HUES64 (cell line): ENCODE measurements at regions not wholly inside any gene's neighbourhood (a gene's known extent, or its start where the extent isn't known, plus 50 kb on each side); places are given as distances from the start of the nearest gene placed in this dataset.

ENCODE experiments used
- H3K27ac ChIP-seq: 2 replicates; pipeline ENCODE4 v1.7.0; 2013; ENCODE audit warnings: low read depth, low read length, inconsistent platforms
- H3K27me3 ChIP-seq: 2 replicates; pipeline ENCODE4 v1.6.1; 2013; ENCODE audit warnings: mild to moderate bottlenecking, low read length; ENCODE audit not compliant: insufficient read depth
- H3K36me3 ChIP-seq: 2 replicates; pipeline ENCODE4 v1.6.1; 2013; ENCODE audit warnings: mild to moderate bottlenecking, low read length; ENCODE audit not compliant: insufficient read depth
- H3K4me1 ChIP-seq: 2 replicates; pipeline ENCODE4 v1.6.1; 2013; ENCODE audit warnings: mild to moderate bottlenecking, low read length, moderate library complexity; ENCODE audit not compliant: insufficient read depth
- H3K4me3 ChIP-seq: 2 replicates; pipeline ENCODE4 v1.5.1; 2013; ENCODE audit warnings: mild to moderate bottlenecking, low read length, moderate library complexity
- H3K9ac ChIP-seq: 2 replicates; pipeline ENCODE4 v1.6.1; 2013; ENCODE audit warnings: mild to moderate bottlenecking, low read depth, low read length
- H3K9me3 ChIP-seq: 2 replicates; pipeline ENCODE4 v1.6.1; 2013; ENCODE audit warnings: low read depth, low read length; ENCODE audit not compliant: insufficient read depth
- WGBS: fragments of 150-250, 120-280 bp; methylation state at CpG from one replicate; pipeline ENCODE4 v1.1.7; 2013; ENCODE audit warnings: missing lambda C conversion rate; 5-methylcytosine and 5-hydroxymethylcytosine counted together

- H3K4me3 ChIP-seq = no peak overlapping the region
- no peaks in the 10 kb centered on the region for H3K27me3 ChIP-seq
- no peaks in the 10 kb centered on the region for H3K36me3 ChIP-seq
- H3K4me1 ChIP-seq = peaks cover 6% of the 10 kb centered on the region
- H3K27ac ChIP-seq = no peak overlapping the region
- no peaks in the 10 kb centered on the region for H3K9me3 ChIP-seq
- H3K9ac ChIP-seq = no peak overlapping the region
Measured at GRCh38 chr1:164086832-164087231, 472.2 kb upstream of the PBX1 start.

GRCh38 chr1:164087906-164088453 lies 471.0 kb upstream of the PBX1 start:
- no peak overlapping the region for H3K9ac ChIP-seq
- no peaks in the 10 kb centered on the region for H3K27me3 ChIP-seq
- no peaks in the 10 kb centered on the region for H3K36me3 ChIP-seq
- WGBS = 87% methylated on average over 6 of the region's 6 CpGs
- no peak overlapping the region for H3K4me3 ChIP-seq
- H3K4me1 ChIP-seq = peaks cover 6% of the 10 kb centered on the region
- peaks cover 5% of the 10 kb centered on the region for H3K9me3 ChIP-seq
- no peak overlapping the region for H3K27ac ChIP-seq

GRCh38 chr1:164092603-164093353 lies 466.2 kb upstream of the PBX1 start:
- Histone ChIP-seq H3K4me3 (no peak overlapping the region), H3K9ac (no peak overlapping the region), H3K27ac (no peak overlapping the region), H3K36me3 (no peaks in the 10 kb centered on the region), H3K9me3 (peaks cover 19% of the 10 kb centered on the region), H3K4me1 (no peaks in the 10 kb centered on the region), H3K27me3 (no peaks in the 10 kb centered on the region)
- 94% methylated on average over 4 of the region's 4 CpGs for WGBS

GRCh38 chr1:164093543-164093942 lies 465.4 kb upstream of the PBX1 start:
- no peak overlapping the region for H3K4me3 ChIP-seq
- no peaks in the 10 kb centered on the region for H3K27me3 ChIP-seq
- H3K4me1 ChIP-seq = no peaks in the 10 kb centered on the region
- 94% methylated on average over 2 of the region's 2 CpGs for WGBS
- H3K36me3 ChIP-seq = no peaks in the 10 kb centered on the region
- H3K9ac ChIP-seq = no peak overlapping the region
- H3K27ac ChIP-seq = no peak overlapping the region
- H3K9me3 ChIP-seq = peaks cover 19% of the 10 kb centered on the region

GRCh38 chr1:164101802-164102201 lies 457.2 kb upstream of the PBX1 start:
- no peaks in the 10 kb centered on the region for H3K36me3 ChIP-seq
- no peak overlapping the region for H3K9ac ChIP-seq

GRCh38 chr1:164131949-164132348 lies 427.0 kb upstream of the PBX1 start:
- Histone ChIP-seq H3K27ac (no peak overlapping the region), H3K27me3 (no peaks in the 10 kb centered on the region)
- 100% methylated on average over 1 of the region's 1 CpG for WGBS

More at GRCh38 chr1:164101802-164102201, 457.2 kb upstream of the PBX1 start:
- no peaks in the 10 kb centered on the region for H3K9me3 ChIP-seq
- H3K27ac ChIP-seq = no peak overlapping the region
- no peak overlapping the region for H3K4me3 ChIP-seq
- 94% methylated on average over 2 of the region's 2 CpGs for WGBS
- H3K27me3 ChIP-seq = no peaks in the 10 kb centered on the region
- no peaks in the 10 kb centered on the region for H3K4me1 ChIP-seq

GRCh38 chr1:164137273-164137925 lies 421.6 kb upstream of the PBX1 start:
- no peak overlapping the region for H3K9ac ChIP-seq
- H3K9me3 ChIP-seq = no peaks in the 10 kb centered on the region; the same call in 1 of the 2 replicates
- no peak overlapping the region for H3K4me3 ChIP-seq
- WGBS = 94% methylated on average over 1 of the region's 3 CpGs
- H3K27ac ChIP-seq = no peak overlapping the region
- no peaks in the 10 kb centered on the region for H3K27me3 ChIP-seq
- no peaks in the 10 kb centered on the region for H3K4me1 ChIP-seq
- no peaks in the 10 kb centered on the region for H3K36me3 ChIP-seq

More at GRCh38 chr1:164131949-164132348, 427.0 kb upstream of the PBX1 start:
- Histone ChIP-seq H3K9ac (no peak overlapping the region), H3K9me3 (peaks cover 10% of the 10 kb centered on the region), H3K4me1 (no peaks in the 10 kb centered on the region), H3K4me3 (no peak overlapping the region), H3K36me3 (no peaks in the 10 kb centered on the region)

GRCh38 chr1:164141797-164142196 lies 417.2 kb upstream of the PBX1 start:
- H3K9me3 ChIP-seq = no peaks in the 10 kb centered on the region
- no peak overlapping the region for H3K9ac ChIP-seq
- 94% methylated on average over 7 of the region's 8 CpGs for WGBS
- no peak overlapping the region for H3K4me3 ChIP-seq
- no peaks in the 10 kb centered on the region for H3K27me3 ChIP-seq
- H3K27ac ChIP-seq = no peak overlapping the region
- no peaks in the 10 kb centered on the region for H3K4me1 ChIP-seq
- H3K36me3 ChIP-seq = no peaks in the 10 kb centered on the region

- Histone ChIP-seq H3K9ac (no peak overlapping the region), H3K9me3 (peaks cover 8% of the 10 kb centered on the region; the same call in 1 of the 2 replicates), H3K36me3 (no peaks in the 10 kb centered on the region), H3K27ac (no peak overlapping the region), H3K4me3 (no peak overlapping the region), H3K27me3 (no peaks in the 10 kb centered on the region), H3K4me1 (no peaks in the 10 kb centered on the region)
- no CpG with 5 or more reads among the region's 1 CpG for WGBS
Measured at GRCh38 chr1:164154622-164155021, 404.4 kb upstream of the PBX1 start.

GRCh38 chr1:164155347-164155746 lies 403.6 kb upstream of the PBX1 start:
- Histone ChIP-seq H3K27ac (no peak overlapping the region), H3K9me3 (peaks cover 8% of the 10 kb centered on the region; the same call in 1 of the 2 replicates), H3K9ac (no peak overlapping the region), H3K4me3 (no peak overlapping the region), H3K27me3 (no peaks in the 10 kb centered on the region), H3K4me1 (no peaks in the 10 kb centered on the region), H3K36me3 (no peaks in the 10 kb centered on the region)
- 72% methylated on average over 4 of the region's 4 CpGs for WGBS

GRCh38 chr1:164163289-164163849 lies 395.6 kb upstream of the PBX1 start:
- no peaks in the 10 kb centered on the region for H3K27me3 ChIP-seq
- 93% methylated on average over 1 of the region's 1 CpG for WGBS
- no peak overlapping the region for H3K9ac ChIP-seq
- peaks cover 22% of the 10 kb centered on the region for H3K4me1 ChIP-seq
- H3K4me3 ChIP-seq = no peak overlapping the region
- no peak overlapping the region for H3K27ac ChIP-seq
- peaks cover 8% of the 10 kb centered on the region; the same call in 1 of the 2 replicates for H3K9me3 ChIP-seq
- no peaks in the 10 kb centered on the region for H3K36me3 ChIP-seq
